ENCODE measurements at regions not wholly inside any gene's neighbourhood (a gene's known extent, or its start where the extent isn't known, plus 50 kb on each side); places are given as distances from the start of the nearest gene placed in this dataset.

DNA sequence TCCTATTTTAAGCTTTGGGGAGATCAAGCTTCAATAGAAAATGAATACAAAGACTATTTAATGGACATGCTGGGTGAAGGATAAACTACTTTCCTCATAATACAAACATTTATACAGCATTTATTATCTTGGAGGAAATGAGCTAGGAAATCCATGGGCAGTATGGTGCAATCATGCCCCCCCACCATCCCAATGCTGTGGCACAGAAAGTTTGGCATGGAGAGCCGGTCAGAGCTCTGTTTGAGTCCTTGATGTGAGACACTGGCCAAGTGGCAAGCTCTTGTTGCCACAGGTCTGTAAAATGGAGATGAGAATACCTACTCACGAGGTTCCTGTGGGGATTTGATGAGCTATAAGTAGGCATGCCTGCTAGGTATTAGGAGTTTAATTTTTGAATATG, 120.6 kb downstream of the MAB21L3 start:
- no peak for DNase-seq

DNA sequence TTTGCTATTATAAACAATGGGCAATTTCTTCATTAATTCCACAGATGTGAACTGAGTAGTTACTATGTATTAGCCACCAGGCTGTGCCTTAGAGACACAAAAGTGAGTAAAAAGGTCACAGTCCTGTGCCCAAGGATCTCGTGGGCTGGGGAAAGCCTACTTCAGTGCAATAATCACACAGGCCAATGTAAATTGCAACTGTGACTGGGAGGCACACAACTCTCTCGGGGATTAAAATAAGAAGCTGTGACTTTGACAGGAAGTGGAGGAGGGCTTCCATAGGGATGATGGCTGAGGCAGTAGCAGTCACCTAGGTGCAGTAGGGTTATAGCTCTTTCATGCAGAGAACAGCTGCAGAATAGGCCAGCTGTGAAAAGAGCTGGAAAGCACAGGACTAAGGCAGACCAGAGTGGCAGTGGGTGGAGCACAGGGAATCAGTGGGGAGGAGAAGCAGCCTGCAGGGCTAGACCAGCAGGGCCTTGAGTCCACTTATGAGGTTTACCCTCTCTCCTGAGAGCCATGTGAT, 121.9 kb downstream of the MAB21L3 start:
- DNase-seq = no peak

DNA sequence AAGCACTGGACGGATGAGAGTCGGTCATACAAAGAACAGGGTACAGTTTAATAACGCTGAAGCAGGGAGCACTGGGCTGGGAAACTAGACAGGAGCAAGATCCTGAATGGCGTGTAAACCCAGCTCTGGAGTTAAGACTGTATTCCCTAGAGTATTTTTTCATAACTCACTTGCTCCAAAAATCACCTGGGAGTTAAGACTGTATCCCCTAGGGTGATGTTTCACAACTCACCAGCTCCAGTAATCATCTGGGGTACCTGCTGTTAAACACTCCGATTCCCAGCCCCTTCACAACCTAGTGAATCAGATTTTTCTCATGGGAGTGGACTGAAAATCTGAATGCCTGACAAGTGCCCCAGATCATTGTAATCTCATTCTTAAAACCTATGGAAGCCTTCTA, 123.2 kb downstream of the MAB21L3 start:
- DNase-seq = no peak

DNA sequence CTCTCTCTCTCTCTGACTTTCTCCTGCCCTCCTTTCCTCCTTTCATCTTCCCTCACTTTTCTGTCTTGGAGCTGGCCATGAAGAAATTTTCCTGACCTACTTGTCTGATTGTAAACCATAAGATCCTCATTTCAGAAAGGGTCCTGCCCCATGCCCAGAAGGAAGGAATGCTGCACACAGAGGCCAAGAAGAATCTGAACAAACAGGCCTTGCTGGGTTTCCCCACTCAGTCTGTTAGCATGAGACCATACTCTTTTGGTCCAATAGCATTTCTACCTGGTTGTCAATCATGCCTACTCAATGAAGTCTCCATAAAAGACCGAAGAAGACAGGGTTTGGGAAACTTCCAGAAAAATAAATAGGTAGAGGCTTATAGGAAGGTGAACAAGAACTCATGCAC, 128.7 kb downstream of the MAB21L3 start:
- no peak for DNase-seq

DNA sequence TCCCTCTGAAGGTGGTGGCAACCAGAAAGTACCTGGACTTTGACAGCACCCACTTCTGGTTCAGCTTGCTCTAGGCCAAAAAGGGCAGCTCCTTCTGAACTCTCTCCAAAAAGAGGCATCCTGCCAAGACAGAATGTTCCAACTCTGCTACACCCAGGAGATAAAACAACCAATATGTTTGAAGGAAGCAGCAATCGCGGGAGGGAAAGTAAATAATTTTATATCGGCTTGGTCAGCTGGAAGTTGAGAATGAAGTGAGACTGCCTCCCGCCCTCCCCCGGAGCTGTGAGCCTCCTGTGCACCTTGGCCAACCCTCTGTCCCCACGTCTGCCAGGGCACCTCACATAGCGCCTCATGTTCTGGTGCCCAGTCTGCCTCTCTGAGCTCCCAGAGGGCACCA, 130.3 kb upstream of the ATP1A1 start:
- no peak for DNase-seq

DNA sequence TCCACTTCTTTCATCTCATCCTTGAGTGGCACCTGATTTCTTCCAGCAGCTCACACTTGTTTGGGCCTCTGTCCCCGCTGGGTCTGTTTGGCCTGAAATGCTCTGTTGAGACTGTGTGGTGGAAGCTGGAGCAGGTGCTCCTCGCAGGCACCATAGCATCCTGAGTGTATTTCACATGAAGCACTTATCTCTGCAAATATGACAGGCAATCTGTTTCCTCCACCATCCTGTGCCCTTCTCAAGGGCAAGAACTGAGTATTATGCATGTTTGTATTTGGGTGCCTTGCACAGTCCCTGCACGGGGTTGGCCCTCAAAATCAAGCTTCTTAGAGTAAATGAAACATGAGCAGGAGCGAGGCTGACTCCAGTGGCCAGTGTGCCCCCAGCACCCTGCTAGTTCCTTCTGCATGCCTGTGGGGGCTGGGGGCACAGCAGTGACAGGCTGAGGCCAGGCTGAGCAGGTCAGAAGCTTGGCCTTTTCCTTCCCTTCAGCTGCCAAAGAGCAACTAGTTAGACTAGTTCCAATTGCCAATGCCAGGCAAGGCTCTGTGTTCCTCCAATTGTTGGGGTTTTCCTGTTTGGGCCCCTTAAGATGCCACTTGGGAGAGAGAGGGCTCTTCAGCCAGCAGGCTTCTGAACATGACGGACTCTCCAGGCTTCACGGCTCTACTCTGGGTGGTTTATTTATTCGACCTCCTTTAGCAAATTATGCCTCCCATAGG, 129.6 kb upstream of the ATP1A1 start:
- DNase-seq = no peak

DNA sequence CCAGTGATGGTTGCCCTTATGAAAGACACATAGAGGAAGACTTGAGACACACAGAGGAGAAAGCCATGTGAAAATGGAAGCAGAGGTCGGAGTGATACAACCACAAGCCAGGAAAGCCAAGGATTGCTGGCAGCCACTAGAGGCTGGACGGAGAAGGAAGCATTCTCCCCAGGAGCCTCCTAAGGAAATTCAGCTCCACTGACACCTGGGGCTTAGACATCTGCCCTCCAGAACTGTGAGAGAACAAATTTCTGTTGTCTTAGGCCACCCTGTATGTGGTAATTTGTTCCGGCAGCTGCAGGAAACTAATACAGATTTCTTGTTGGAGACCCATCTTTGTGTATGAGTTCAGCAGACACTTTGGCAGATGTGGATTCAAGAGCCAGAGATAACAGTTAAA, 126.9 kb upstream of the ATP1A1 start:
- DNase-seq = no peak

DNA sequence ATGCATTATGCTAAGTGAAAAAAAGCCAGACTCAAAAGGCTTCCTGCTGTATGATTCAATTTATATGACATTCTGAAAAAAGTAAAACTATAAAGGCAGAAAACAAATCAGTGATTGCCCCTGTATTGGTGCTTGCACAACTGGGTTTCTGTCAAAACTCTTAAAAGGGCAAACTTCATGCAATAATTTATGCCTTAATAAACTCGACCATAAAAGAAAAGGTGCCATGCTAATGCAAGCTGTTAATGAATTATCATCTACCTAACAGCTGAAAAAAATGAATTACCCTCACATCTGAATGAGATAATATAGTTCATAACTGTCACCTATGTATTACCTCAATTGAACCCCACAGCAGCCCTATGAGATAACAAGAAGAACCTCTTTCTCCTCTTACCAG, 120.8 kb upstream of the ATP1A1 start:
- DNase-seq = no peak

DNA sequence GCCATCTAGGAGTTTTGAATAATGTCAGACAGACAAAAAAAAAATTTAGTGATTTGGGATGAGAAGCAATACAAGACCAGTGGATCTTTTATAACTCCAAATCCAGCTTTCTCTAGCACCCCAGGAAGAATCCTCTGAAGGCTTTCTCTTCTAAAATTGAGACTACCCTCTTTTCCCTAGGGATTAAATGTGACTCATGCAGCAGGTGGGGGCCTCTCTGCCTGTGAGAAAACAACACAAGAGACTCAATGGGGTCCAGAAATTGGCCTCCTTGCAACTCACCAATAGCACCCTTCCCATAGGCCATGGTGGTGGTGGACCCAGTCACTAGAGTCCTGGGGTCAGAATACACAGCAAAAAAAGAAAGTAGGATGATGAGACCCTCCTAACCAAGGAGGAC, 120.3 kb upstream of the ATP1A1 start:
- DNase-seq = no peak

DNA sequence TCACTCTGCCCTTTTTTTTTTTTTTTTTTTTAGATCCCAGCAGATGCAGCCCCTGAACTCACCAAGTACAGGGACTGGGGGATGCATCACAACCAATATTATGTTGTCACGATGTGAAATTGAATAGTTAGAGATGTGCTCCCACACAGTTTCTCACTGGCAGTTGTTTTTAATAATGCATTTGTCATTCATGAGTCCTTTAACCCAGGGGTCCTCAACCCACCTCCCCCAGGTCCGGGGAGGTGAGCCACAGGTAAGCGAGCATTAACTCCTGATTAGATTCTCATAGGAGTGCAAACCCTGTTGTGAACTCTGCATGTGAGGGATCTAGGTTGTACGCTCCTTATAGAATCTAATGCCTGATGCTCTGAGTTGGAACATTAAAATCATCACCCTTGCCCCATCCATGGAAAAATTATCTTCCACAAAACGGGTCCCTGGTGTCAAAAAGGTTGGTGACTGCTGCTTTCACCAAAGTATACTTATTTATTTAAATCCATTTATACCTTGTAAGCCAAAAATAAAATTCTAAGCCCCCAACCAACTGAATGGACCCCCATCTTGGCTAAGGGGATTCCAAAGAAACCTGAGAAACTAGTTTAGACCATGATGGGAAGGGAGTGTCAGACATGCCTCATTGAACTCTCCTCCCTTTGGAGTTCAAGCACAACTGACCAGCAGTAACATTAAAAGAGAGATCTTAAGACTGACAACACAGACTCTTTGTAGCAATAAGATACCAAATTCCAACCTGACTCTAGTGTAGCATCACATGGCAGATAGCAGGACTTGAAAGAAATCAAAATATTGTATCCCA, 119.3 kb upstream of the ATP1A1 start:
- DNase-seq = no peak

DNA sequence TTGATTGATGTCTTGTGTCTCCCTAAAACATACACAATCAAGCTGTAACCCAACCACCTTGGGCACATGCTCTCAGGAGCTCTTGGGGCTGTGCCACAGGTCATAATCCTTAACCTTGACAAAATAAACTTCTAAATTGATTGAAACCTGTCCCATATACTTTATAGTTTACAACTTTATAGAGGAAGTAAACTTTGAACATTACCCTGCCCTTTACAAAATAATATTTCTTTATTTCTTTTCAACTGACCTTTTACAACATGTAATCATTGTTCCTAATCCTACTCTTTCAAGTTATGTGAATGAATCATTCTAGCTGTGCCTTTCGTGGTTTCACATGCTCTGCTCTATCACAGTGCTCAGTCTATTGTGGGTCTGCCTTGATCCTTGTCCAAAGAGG, 118.3 kb upstream of the ATP1A1 start:
- no peak for DNase-seq

DNA sequence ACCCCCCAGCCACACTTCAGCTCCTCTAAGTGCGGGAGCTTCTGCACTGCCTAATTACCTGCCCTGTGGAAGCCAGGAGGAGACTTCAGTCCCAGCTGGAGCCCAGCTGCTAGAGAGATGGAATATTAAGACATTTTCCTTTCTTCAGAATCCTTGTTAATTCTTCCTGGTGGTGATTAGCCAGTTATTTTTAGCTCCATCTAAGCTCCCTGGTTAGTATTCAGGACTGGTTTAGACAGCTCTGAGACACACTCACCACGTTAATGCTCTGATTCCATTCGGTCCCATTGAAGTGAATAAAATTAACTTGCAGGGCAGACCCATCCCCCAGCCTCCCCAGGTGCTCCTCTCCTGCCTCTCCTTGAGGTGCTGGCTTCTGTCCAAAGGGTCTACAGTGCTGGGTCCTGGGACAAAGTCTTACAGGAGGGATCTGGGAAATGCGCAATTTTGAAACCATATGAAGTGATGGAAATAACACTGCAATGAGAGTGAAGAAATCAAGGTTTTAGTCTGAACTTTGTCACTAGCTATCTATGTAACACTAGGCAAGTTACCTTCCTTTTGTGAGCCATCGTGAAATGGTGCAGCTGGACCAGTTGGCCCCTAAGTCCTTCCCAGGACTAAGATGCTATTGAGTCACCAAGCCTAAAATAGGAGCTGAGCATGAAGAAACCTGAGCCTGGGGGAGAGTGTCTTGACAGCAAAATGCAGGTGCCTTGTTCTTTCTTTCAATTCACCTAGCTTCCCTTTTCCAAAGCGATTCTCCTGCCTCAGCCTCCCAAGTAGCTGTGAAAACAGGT, 117.4 kb upstream of the ATP1A1 start:
- DNase-seq = peak in 1 of 56 donors; percentile 1

DNA sequence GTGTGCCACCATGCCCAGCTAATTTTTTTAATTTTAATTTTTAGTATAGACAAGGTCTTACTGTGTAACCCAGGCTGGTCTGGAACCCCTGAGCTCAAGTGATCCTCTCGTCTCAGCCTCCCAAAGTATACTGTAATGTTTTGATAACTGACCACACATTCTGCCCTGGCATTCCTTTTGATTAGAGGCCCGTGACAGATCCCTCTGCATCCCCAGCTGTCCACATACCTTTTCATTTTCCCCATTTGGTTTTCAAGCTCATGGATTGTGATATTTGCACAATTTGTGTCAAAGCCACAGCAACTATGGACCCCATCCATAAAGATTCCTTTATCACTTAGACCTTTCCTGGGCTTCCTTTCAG, 116.8 kb upstream of the ATP1A1 start:
- no peak for DNase-seq

DNA sequence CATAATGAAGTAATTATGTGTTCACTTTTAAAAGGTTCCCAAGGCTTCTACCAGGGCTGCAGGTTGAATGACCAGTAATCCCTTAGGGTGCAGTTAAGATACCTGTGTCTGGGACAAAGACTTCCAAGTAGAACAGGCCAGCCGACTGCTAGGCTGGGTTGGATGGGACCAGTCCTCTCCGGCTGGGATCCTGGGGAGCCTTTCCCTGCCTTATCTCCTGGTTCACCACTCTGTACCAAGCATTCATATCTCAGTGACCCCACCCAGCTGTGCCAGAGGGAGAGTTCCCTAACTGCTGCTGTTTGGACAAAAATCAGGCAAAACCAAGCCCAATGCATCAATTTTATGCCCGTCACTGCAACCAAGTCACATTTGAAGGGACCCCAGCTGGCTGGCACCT, 116.2 kb upstream of the ATP1A1 start:
- DNase-seq = no peak

DNA sequence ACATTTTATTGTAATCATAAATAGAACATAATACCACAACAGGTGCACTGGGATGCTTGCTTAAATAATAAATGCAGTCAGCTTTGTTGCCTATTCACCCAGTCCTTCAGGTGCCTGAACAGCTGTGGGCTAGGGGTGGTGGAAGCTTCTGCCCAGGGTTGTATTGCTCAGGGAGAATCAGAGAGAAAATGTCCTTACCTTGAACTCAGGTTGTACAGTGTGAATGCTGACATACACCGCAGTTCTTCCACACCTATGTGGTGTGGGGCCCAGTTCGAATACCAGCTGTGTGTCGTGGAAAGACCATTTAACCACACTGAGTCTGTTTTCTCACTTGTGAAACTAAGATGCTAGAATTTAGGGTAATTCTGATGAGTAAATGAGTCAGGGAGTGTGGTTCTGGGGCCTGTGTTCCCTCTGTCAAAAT, 115.7 kb upstream of the ATP1A1 start:
- DNase-seq = no peak

DNA sequence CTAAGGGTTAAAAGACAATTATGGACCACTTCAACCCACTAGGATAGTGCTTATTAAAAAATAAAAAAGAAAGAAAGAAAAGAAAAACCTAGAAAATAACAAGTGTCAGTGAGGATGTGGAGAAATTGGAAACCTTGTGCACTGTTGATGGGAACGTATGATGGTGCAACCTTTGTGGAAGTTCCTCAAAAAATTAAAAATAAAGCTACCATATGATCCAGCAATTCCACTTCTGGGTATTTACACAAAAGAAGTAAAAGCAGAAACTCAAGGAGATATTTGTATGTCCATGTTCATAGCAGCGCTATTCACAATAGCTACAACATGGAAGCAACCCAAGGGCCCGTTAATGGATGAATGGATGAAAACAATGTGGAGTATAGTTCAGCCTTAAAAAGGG, 115.2 kb upstream of the ATP1A1 start:
- DNase-seq = no peak

DNA sequence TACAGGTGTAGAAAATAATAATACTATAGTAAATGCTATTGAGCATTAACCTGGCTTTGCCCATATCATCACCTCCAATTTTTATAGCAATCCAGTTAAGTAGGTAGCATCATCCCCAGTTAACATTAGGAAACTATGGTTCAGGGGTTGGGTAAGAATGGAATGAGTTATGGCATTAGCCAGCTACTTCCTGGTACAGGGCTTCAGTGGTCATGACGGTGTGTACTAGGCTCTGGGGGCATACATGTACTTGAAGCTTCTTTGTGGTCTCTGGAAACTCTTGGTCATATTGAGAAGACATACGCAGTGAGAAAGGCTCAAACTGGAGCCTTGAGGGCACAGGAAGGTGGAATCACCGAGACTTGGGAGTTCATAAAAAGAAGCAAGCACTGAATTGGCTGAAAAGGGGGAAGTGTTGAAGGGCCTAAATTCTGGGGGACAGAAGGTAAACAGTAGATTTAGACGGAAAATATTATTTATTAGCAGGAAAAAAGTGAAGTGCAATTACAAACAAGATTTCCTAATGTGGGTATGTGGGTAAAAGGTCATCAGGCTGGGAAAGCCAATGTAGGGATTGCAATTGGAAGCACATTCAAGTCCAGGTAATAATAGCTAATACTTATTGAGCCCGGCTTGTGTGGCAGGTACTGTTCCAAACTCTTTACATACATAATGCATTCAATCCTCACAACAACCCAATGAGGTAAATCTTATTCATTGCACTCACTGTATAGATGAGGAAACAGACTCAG, 114.2 kb upstream of the ATP1A1 start:
- no peak for DNase-seq

DNA sequence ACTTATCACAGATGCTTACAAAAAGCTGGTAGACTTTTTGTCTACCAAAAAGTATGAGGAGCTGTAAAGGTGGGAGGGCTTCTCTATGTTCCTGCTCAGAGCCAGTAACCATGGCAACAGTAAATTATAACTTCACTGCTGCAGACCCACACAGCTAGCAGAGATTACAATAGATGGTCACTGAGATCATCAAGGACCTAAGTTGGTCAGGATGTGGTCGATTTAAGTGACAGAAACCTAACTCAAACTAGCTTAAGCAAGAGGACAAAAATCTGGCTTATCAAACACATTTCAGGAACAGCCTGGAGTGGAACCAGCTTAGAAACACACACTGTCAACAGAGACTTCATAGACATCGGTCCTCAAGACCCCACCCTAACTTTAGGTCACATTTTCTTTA, 113.4 kb upstream of the ATP1A1 start:
- no peak for DNase-seq

DNA sequence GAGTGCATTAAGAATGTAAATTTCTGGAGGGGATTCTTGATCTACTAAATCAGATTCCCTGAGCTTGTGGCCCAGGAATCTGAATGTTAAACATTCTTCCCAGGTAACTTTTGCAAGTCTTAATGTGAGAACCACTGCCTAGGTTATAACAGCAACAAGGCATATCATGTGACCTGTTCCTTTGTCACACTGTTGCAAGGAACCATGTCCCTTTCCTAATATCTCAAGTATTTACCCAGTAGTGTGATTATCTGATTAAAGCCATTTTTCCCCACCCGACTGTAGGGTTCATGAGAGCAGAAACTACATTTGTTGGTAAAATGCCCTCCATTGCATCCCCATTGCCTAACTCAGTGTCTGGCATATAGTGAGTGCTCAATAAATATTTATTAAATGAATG, 112.9 kb upstream of the ATP1A1 start:
- DNase-seq = no peak

DNA sequence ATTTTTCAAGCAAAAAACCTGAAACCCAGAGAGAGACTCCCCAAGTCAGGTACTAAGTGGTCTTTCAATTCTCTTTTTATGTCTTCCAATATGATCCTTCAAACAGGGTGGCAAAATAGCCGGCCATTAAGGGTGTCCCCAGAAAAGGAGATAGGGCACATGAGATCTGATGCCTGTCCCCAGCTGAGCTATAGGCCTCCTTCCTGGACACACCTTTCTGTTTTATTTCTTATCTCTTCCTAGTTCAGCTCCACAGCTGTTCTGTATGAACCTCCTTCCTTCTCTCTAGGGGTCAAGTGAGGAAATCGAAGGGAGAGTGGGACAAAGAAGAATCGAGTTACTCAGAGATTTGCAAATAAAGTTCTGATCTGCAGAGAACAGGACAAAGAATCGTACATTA, 112.4 kb upstream of the ATP1A1 start:
- DNase-seq = no peak

DNA sequence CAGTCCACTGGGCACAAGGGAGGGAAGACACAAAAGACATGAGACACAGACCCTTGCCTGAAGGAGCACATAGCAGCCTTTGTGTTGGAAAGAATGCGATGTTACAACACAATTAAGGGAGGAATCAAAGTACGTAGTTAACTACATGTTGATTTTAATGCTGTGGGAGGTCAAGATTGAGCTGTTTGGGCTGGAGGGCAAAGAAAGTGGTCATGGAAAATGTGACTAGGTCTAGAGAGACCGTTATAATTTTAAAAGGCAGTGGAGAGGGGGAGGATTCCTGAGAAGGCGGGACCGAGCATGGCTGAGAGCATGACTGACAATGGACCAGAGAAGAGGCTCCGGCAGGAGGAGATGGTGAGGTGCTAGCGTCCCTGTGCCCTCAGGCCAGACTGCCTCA, 111.8 kb upstream of the ATP1A1 start:
- DNase-seq = no peak

Measured in nucleus accumbens (tissue), 56 donors.